GM12878 (cell line): ENCODE measurements at regions not wholly inside any gene's neighbourhood (a gene's known extent, or its start where the extent isn't known, plus 50 kb on each side); places are given as distances from the start of the nearest gene placed in this dataset.

Experiments
- BRCA1 ChIP-seq: IDR thresholded peaks from 2 replicates; pipeline ENCODE4 v1.6.1; 2011; ENCODE audit warnings: low read depth, low read length, improper control_type of control experiment
- RELA ChIP-seq: fragments of 450-650 bp; IDR thresholded peaks from 2 replicates; pipeline ENCODE4 v1.8.0; 2014; ENCODE audit warnings: borderline replicate concordance; ENCODE audit not compliant: partially characterized antibody

GRCh38 chr2:196587056-196587455 is 52.5 kb upstream of the CCDC150 start:
- TF ChIP-seq BRCA1 (no peak), RELA (no peak)
